HG02885 (cell line): ENCODE measurements at regions not wholly inside any gene's neighbourhood (a gene's known extent, or its start where the extent isn't known, plus 50 kb on each side); places are given as distances from the start of the nearest gene placed in this dataset.

Source experiments
- ATAC-seq: cut with Tn5 transposase; IDR thresholded peaks from one replicate; pipeline ENCODE4 v1.9.1; 2021; ENCODE audit warnings: mild to moderate bottlenecking; ENCODE audit not compliant: unreplicated experiment, poor library complexity

DNA sequence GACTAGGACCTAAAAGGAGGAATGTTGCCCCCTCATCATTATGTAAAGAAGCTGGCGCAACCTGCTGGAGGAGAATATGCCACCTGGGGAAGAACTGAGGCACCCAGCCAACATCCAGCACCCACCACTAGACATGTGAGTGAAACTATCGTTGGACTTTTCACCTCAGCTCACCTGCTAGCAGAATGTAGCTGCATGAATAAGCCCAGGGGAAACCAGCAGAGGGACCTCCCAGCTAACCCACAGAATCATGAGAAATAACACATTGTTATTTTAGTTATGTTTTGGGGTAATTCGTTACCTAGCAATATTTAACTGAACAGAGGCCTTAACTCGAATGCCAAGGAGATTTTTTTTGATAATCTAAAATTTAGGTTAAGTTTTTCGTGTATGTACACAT lies 542.5 kb upstream of the DAB1 start:
- no peak for ATAC-seq

DNA sequence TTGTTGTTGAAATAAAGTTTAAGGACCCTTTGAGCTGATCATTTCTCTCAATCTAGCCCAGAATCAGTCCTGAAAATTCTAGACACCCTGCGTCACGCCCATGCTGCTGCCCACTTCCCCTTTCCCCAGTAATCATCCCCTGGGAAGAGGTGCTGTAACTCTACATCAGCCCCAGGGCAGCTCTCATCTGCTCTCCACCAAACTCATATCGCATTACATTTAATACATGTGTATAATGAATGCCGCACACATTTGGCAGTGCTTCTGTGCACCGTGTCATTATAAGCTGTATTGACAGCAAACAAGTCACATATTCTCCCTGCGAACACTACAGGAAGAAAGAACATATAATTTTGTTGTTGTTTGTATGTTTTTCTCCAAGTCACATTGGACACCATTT lies 539.7 kb upstream of the DAB1 start:
- no peak for ATAC-seq

DNA sequence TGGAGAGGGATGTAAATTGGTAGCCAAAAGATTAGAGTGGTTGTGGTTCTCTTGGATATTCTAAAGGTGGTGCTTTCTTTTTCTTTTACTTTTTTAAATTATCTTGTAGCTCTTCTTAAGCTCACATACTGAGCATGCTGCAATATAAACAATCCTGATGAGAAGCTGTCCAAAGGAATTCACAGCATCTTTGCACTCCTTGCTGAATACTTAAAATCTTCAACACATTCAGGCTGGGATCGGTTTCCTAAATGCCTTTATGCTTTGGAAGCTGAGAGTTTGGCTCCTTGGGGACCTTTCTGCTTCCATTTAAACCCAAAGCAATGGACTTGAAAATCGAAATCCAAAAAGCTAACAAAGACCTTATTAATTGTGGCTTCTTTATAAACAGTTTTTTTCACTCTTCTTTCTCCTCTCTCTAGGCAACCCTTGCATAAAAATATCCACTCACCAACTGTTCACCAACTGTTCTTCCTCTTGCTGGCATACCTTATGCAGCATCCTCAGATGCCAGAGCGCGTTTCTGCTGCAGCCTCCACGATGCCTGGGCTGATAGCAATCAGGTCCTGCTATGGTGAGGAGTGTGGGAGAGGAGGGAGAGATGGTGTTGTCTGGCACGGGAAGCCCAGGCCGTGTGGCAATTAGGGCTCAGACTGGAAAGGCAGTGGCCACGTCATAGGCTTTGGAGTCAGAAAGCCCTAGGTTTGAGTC lies 535.8 kb upstream of the DAB1 start:
- no peak for ATAC-seq

DNA sequence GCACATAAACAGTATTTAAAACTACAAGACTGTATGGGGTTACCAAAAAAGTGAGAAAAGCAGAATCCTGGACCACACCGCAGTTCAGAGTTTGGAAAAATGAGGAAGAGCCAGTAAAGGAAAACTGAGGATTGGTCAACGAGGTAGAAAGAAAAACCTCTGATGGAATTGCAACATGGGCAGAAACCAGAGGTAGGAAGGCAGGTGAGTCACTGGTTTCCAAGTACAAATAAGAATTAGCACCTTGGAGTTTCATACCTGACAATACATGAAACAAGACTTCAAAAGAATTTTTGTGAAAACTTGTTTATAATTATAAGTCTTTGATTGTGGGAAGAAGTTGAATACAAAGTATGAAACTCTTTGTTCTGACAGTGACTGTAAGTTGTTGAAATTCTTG lies 533.7 kb upstream of the DAB1 start:
- ATAC-seq: no peak

DNA sequence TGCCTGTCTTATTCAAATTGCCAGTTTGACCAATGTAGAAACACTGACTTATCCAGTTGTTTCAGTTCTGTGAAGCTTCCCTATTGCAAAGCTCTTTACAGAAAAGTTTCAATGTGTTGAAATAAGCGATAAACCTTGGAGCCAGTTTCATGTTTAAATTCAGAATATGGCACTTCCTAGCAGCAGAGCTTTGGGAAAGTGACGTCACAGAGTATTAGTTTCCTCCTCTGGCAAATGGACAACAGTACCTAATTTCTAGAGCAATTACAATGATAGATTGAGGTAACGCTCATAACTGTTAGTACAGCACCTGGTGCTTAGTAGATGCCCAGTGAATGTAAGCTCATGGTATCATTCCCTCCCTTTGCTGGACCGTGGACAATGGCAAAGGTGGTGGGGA lies 527.5 kb upstream of the DAB1 start:
- ATAC-seq: no peak

DNA sequence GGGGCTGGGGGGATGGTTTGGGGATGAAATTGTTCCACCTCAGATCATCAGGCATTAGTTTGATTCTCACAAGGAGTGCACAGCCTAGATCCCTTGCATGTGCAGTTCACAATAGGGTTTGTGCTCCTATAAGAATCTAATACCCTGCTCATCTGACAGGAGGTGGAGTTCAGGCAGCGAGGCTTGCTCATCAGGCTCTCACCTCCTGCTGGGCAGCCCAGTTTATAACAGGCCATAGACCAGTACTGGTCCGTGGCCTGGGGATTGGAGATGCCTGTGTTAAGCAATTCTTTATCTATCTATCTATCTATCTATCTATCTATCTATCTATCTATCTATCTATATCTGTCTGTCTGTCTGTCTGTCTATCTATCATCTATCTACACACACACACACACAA lies 525.3 kb upstream of the DAB1 start:
- no peak for ATAC-seq

DNA sequence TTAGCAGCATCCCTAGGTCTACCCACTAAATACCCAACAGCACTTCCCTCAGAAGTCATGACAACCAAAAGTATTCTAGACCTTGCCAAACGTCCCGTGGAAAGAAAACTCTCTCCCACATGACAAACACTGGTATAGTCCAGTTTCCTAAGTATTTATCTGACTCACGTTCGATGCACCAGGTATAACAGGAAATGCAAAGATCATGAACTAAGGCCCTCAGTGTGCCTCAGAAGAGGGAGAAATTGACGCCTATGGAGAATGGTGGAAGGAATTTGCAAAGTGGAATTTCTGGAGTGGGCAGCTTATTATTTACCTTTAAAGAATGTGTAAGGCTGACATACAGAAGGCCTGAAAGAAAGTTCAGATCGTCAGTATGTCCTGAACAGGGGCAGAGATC lies 523.6 kb upstream of the DAB1 start:
- no peak for ATAC-seq

DNA sequence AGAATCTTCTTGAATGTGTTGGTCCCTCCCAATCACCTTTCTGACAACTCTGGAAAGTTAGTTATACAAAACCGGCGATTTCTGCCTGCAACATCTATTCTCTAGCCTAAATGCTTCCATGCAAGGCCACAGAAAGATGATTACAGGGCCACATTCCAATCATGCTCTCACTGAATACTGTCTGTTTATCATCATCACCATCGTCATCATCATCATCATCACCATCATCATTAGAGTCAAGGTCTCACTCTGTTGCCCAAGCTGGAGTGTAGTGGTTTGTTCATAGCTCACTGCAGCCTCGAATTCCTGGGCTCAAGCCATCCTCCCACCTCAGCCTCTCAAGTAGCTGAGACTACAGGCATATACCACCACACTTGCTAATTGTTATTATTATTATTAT lies 521.2 kb upstream of the DAB1 start:
- ATAC-seq: no peak

DNA sequence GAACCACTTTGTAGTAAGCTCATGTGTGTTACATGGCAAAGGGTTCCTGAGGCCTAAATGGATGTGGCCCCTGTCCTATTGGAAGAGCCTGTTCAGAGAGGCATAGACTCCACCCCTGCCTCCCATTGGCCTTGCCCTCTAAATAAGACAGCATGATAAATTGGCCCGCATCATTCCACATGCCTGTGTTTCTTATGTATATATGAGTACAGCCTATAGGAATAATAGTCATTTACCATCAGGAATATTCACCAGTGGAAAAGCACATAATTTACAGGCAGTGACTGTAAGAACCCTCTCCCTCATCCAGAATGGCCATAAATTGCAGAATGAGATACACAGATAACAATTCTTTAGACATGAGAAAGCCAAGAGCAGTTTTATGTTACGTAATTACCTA lies 519.5 kb upstream of the DAB1 start:
- no peak for ATAC-seq

DNA sequence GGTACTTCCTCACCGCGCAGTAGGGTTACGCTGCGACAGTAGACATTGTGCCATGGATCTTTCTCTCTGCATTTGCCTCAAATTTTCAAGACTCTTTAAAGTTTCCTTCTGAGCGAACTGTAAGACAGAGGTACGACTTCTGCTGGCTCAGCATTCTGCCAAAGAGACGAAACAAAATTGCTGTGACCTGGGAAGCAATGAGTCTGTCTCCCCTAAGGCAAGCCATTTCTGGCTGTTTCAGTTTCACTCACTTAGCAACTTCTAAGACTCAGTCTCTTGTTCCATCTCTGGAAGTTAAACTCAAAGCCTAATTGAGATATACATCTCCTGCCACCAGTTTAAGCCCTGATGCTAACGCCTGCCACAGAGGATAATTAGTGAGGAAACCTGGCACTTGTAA lies 510.9 kb upstream of the DAB1 start:
- no peak for ATAC-seq

DNA sequence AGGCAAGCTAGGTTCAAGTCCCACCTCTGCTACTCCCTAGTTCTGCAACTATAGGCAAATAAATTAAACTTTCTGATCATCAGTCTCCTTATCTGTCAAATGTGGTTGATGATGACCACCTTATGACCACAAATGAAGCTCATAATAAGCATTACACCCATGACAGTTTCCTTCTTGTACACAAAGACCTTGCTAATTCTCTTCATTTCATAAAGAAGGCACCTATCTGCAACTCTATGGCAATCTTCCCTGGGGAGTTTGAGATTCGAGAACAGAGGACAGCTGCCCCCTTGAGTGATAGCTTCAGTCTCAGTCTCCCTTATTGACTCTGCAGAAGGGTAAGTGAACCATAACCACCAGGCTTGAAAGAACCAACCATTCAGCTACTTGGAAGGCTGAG lies 503.1 kb upstream of the DAB1 start:
- no peak for ATAC-seq

DNA sequence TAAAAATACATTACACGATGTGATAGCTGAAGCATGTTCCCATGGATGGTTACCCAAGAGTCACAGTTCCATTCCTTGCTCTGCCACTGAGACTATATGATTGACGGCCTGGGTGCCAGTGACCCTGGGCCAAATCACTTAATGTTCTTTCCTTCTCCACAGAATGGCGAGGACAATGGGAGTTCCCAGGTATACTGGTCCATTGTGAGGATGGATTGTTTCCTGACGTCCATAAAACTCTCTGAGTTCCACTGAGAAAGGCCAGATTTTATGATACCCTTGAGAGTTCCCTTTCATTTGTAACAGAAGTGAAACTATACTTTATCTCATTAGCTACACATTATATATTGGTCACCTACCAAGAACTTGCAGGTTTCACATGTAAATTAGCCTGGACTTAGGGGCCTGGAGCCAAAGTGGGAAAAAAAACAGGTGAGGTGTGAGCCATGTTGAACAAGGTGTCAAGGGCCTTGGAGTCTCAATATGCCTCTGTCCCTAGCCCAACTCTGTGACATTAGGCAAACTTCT lies 502.2 kb upstream of the DAB1 start:
- no peak for ATAC-seq

DNA sequence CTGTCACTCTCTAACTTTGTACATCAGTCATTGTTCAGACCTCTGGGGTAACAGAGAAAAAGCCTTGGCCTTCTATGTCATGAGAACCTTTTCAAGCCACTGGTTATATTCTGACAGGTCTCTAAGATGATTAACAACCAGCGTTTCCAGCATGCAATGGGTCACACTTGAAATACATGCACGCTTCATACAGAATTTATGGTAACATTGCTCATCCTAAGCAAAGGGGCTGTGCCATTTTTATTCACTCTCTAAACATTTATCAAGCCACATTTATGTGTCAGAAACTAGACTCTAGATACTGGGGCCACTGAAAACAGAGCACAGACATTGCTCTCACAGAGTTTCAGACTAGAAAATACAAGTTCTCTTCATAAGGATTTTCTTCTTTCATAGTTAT lies 501.4 kb upstream of the DAB1 start:
- ATAC-seq: no peak

DNA sequence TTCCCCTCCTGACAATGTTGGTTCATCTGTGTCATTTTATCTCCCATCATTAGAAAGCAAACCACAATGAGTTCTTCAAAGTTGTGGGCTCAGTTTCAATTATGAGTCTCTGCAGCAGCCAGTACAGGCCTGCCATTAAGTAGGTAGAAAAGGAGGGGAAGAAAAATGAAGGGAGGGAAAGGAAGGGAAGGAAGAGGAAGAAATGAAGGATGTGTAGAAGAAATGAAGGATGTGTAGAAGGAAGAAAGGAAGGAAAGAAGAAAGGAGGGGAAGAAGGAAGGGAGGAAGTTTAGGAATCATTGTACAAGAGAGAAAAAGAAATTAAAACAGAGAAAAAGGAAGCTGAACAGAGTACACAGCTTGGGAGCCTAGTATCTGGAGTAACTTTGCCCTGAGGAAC lies 498.3 kb upstream of the DAB1 start:
- no peak for ATAC-seq

DNA sequence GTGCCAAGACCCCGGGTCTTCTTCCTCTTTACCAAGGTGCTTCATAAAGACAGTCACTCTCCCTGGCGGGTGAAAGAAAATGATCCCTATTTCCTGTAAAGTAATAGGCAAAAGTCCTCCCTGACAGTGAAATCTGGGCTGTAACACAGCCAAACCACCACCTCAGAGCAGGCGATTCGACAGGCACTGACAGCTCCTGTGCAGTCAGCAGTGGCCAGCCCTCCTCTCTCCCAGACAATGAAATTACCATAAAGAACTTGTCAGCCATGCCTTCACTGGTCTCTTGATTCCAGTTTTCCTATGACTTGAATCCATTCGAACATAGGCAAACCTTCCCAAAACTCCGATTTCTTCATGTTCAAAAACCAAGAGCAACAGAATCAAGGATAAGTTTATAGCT lies 492.2 kb upstream of the DAB1 start:
- no peak for ATAC-seq

DNA sequence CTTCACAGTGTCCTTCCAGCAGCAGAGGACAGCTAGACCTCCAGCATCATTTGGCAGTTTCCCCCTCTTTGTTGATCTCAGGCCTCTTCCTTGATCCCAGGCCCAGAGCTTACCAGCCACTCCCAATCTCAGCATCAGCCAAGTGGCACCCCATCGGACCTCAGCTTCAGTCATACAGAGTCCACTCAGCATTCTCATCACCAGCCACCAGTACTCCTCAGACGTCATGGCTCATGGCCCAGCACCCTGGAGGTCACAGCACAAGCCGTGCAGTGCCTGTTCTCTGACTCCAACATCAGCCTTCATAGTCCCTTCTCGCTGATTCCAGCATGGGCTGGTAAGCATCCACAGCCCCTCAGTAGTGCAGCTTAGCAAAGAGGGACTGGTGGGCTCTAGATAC lies 487.6 kb upstream of the DAB1 start:
- ATAC-seq: no peak

DNA sequence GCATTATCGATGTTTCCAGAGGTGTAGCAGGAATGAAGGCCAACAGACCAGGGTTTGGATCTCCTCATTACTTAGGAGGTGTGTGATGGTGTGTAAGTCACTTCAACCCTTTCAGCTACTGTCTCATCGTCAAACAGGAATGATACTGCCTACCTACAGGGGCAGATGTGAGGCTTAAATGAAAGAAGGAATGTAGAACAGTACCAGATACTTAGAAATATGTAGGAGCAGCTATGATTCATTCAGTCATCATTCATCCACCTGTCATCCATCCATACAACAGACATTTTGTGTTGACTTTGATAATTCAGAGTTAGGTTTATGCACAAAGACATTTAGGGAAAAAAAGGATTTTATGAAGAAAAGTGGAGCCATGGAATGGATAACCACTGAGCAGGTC lies 486.9 kb upstream of the DAB1 start:
- ATAC-seq: no peak

DNA sequence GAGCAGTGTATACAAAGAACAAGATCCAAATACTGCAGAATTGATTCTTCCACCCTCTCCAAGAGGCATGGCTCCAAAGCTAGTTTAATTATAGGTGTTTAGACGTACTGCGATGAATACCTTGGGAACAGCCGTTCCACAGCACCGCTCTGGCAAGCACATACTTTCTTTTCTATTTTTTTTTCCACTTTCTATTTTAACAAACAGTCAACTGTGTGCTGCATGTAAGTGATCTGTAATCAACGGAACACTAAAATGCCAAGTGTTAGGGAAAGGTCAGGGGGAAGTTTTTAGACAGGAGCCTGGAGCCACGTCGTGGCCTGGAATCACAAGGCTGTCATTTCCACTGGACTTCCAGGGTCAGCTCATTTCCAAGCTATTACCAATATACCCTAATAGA lies 486.4 kb upstream of the DAB1 start:
- no peak for ATAC-seq

DNA sequence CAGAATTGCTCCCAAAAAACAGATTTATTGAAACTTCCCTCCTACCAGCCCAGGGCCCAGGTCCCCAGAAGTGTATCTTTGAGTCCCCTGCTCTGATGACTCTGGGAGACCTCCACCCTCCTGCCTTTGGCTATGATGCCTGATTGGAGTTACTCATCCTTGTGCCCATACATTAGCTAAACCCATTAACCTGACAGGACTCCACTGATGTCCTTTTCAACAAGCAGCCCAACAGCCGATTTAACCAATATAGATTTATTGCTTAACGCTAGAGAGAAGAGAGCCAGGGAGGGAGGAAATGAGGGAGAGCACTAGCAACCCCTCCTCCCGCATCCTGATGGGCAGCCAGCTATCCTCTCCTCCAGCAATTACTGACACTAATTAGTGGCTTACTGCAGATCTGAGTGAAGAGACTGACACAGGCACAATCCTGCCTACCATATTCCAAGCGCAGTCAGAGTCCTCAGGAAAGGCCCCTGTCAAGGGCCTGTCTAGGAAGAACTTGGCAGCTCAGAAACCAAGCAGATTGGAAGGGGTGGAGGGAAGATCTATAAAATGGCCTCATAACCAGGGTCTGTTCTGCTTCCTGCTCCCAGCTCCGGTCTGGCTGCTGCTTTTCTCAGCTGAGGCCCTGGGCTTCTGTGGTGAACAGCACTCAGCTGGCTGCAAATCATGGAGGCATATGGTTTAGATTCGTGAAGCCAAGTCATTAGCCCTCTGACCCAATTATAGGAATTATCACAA lies 484.5 kb upstream of the DAB1 start:
- ATAC-seq: no peak

DNA sequence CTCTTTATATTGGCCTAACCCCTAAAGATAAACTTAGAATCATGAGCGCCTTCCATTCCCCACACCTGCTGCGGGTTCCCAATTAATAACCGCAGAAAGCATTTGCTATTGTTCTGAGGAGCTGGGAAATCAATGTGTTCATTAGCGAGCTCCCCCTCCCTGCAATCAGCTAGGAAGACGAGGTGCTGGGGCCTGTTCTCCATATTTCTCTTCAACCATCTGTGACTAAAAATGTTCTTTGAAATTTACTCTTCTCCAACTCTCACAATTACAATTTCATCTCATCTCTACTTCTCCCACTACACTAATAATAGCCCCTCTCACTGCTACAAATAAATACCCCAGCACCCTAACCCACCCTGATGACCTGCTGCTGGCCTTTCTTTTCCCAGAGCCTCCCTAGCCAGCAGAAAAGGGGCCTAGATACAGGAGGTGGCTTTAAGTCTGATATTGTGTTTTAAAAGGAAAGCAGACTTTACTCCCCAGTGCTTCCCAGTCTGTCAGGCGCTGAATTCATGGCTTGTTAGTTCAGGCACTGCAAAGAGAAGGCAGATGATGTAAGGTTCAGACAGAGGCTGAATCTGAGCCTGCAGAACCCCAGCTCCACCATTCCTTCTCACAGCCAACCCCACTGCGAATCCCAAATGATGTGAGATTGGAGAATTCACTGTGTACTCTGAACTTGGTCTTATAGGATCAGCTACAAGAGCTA lies 477.5 kb upstream of the DAB1 start:
- ATAC-seq: no peak

DNA sequence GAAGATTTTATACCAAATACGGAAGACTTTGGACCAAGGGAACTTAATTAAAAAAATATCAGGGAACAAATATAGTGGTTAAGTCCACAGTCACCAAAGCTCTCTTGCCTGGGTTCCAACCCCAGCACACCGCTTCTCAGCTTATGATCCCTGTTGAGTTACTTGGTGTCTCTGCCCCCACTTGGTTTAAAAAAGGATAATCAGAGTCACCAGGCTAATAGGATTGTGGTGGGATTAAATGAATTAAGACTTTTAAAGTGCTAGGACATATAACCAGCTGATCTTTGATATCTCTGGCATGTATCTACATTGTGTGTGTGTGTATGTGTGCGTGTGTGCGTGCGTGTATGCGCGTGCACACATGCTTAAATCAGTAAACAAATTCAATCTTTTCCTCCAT lies 474.7 kb upstream of the DAB1 start:
- no peak for ATAC-seq
